ENCODE measurements at regions not wholly inside any gene's neighbourhood (a gene's known extent, or its start where the extent isn't known, plus 50 kb on each side); places are given as distances from the start of the nearest gene placed in this dataset.

- TF ChIP-seq CTCF (optimal IDR thresholded peaks at IDR 0.05 in 1 of 3, IDR thresholded peaks at IDR 0.05 in 1 of 3, conservative IDR thresholded peaks at IDR 0.05 in 1 of 3; ENCODE audit: extremely low read depth in 1 of 3, insufficient read depth in 2 of 3, low read length in 3 of 3) (no peak), EZH2 (IDR thresholded peaks at IDR 0.05; ENCODE audit: low read length) (no peak)
These were observed 277.5 kb downstream of the PBX3 start for GRCh38 chr9:126024581-126025230.
